CD8-positive, alpha-beta memory T cell (primary cell): ENCODE measurements at regions not wholly inside any gene's neighbourhood (a gene's known extent, or its start where the extent isn't known, plus 50 kb on each side); places are given as distances from the start of the nearest gene placed in this dataset.

Experiments used
- CTCF ChIA-PET: fragments of 350-600 bp; sonication (Branson Sonifier 250); formaldehyde crosslinking; loops from one replicate; lab custom pipeline; 2021; ENCODE audit warnings: antibody characterized with exemption; lab: Charles Lee
- POLR2A ChIA-PET: fragments of 350-600 bp; sonication (Branson Sonifier 250); formaldehyde crosslinking; loops from one replicate; lab custom pipeline; 2021; ENCODE audit warnings: antibody characterized with exemption; lab: Charles Lee
- DNase-seq, 5 donors: peaks; one replicate each; pipeline versions ENCODE4 v3.0.0 to v3.0.0-alpha.2; 2020 to 2022; ENCODE audit warnings: mixed read lengths in 1 of 5
- H3K27ac ChIP-seq: one replicate; pipeline ENCODE4 v1.7.0; 2013; ENCODE audit warnings: low read depth, mild to moderate bottlenecking, low read length, moderate library complexity
- H3K27me3 ChIP-seq: 2 replicates; pipeline ENCODE4 v1.7.0; 2013; ENCODE audit warnings: low read length, mild to moderate bottlenecking; ENCODE audit not compliant: insufficient read depth, poor library complexity, severe bottlenecking
- H3K36me3 ChIP-seq: 2 replicates; pipeline ENCODE4 v1.7.0; 2013; ENCODE audit warnings: mild to moderate bottlenecking, low read length, moderate library complexity; ENCODE audit not compliant: insufficient read depth
- H3K4me1 ChIP-seq: 2 replicates; pipeline ENCODE4 v1.7.0; 2013; ENCODE audit warnings: mild to moderate bottlenecking, low read length, moderate library complexity; ENCODE audit not compliant: insufficient read depth
- H3K4me3 ChIP-seq: 2 replicates; pipeline ENCODE4 v1.7.0; 2013; ENCODE audit warnings: mild to moderate bottlenecking, low read length
- H3K9me3 ChIP-seq: 2 replicates; pipeline ENCODE4 v1.7.0; 2013; ENCODE audit warnings: mild to moderate bottlenecking, low read length
- H3K27ac Mint-ChIP-seq, 8 donors: one replicate each; pipeline ENCODE4 v1.8.0; 2020 to 2021; ENCODE audit warnings: mixed read lengths in 8 of 8, mild to moderate bottlenecking in 6 of 8, inconsistent platforms in 3 of 8, moderate library complexity in 3 of 8
- H3K27me3 Mint-ChIP-seq, 2 donors: one replicate each; pipeline ENCODE4 v1.8.0; 2020 to 2021; ENCODE audit warnings: mixed read lengths in 2 of 2, mild to moderate bottlenecking in 1 of 2, moderate library complexity in 1 of 2
- H3K36me3 Mint-ChIP-seq, 3 donors: one replicate each; pipeline ENCODE4 v1.8.0; 2020 to 2021; ENCODE audit warnings: mixed read lengths in 3 of 3, inconsistent platforms in 1 of 3, mild to moderate bottlenecking in 1 of 3
- H3K4me1 Mint-ChIP-seq, 3 donors: one replicate each; pipeline ENCODE4 v1.8.0; 2020 to 2021; ENCODE audit warnings: mixed read lengths in 3 of 3, inconsistent platforms in 1 of 3, mild to moderate bottlenecking in 1 of 3
- H3K4me3 Mint-ChIP-seq, 7 donors: one replicate each; pipeline ENCODE4 v1.8.0; 2020 to 2021; ENCODE audit warnings: mixed read lengths in 7 of 7, mild to moderate bottlenecking in 6 of 7, moderate library complexity in 4 of 7, inconsistent platforms in 2 of 7
- H3K9me3 Mint-ChIP-seq, 5 donors: one replicate each; pipeline ENCODE4 v1.8.0; 2020 to 2022; ENCODE audit warnings: mixed read lengths in 5 of 5, mild to moderate bottlenecking in 3 of 5, moderate library complexity in 2 of 5, inconsistent platforms in 1 of 5

DNA sequence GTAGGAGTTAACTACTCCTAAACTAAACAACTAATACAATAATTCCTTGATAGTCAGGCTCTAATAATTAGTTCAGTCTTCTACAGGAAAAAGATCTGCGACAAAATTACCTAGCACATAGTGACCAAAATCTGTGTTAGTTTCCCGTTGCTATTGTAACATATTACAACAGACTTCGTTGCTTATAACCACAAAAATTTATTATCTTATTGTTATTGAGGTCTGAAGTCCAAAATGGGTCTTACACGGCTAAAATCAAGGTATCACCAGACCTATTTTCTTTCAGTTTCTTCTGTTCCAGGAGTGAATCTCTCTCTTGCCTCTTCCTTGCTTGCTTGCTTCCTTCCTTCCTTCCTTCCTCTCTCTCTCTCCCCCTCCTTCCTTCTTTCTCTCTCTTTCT, 993.6 kb upstream of the SPRY2 start:
- Histone ChIP-seq H3K4me1 (no peaks in the 10 kb centered on the region), H3K27ac (no peak overlapping the region), H3K27me3 (no peaks in the 10 kb centered on the region), H3K4me3 (no peak overlapping the region), H3K36me3 (no peaks in the 10 kb centered on the region), H3K9me3 (no peaks in the 10 kb centered on the region)
- POLR2A ChIA-PET, result no interaction called here
- CTCF ChIA-PET, result no interaction called here
- no peaks in the 10 kb centered on the region for H3K4me1 Mint-ChIP-seq
- peaks cover 0 to 7% (median 2%) of the 10 kb centered on the region in 5 donors for H3K9me3 Mint-ChIP-seq
- H3K36me3 Mint-ChIP-seq, result no peaks in the 10 kb centered on the region
- DNase-seq, result no peak
- H3K27ac Mint-ChIP-seq, result no peak overlapping the region
- no peak overlapping the region for H3K4me3 Mint-ChIP-seq
- H3K27me3 Mint-ChIP-seq, result no peaks in the 10 kb centered on the region

DNA sequence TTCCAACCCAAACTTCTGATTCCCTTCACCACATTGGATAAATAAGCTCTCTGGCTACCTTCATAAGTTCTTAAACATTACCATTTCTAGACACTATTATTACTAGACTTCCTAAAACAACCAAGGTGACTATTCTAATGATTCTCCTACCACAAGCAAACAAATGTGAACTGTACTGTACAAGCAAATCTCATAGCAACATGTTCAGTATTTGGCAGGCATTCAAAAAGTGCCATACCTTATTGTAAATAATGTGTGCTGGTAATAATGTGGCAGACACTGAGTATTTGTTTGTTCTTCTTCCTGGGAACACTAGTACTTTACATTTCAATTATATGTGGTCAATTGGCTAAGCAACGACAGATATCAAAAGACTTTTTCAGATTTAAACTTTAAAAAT, 986.0 kb upstream of the SPRY2 start:
- Mint-ChIP-seq H3K27ac (no peak overlapping the region), H3K9me3 (peaks cover 0 to 16% (median 2%) of the 10 kb centered on the region in 5 donors), H3K27me3 (no peaks in the 10 kb centered on the region), H3K36me3 (no peaks in the 10 kb centered on the region), H3K4me3 (no peak overlapping the region), H3K4me1 (no peaks in the 10 kb centered on the region)
- CTCF ChIA-PET, result no interaction called here
- no peak overlapping the region for H3K27ac ChIP-seq
- H3K9me3 ChIP-seq, result no peaks in the 10 kb centered on the region
- H3K4me3 ChIP-seq, result no peak overlapping the region
- POLR2A ChIA-PET, result no interaction called here
- DNase-seq, result no peak
- no peaks in the 10 kb centered on the region for H3K27me3 ChIP-seq
- no peaks in the 10 kb centered on the region for H3K36me3 ChIP-seq
- H3K4me1 ChIP-seq, result no peaks in the 10 kb centered on the region

DNA sequence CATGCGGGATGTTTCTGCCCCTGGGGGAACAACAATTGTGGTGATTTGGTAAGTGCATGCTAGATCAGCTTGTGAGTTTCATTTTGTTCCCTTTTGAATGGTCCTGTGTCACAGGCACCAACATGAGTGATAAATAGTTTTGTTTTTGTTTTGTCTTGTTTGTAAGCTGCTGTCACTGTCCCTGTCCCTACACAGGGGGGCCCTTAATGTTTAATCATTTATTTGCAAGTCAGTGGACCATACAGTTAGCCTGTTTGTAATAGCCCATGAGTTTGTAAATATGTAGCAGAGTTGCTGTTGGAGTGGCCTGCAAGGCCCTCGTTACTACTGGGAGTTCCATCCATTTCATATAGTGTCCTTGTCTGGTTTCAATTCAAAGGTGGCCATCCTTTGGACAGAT, 979.6 kb upstream of the SPRY2 start:
- Histone ChIP-seq H3K4me3 (no peak overlapping the region), H3K9me3 (no peaks in the 10 kb centered on the region), H3K27me3 (no peaks in the 10 kb centered on the region), H3K4me1 (no peaks in the 10 kb centered on the region), H3K36me3 (no peaks in the 10 kb centered on the region), H3K27ac (no peak overlapping the region)
- Mint-ChIP-seq H3K9me3 (peaks cover 4 to 11% (median 5%) of the 10 kb centered on the region in 5 donors), H3K36me3 (no peaks in the 10 kb centered on the region), H3K4me1 (no peaks in the 10 kb centered on the region), H3K4me3 (no peak overlapping the region), H3K27ac (no peak overlapping the region), H3K27me3 (no peaks in the 10 kb centered on the region)
- ChIA-PET CTCF (no interaction called here), POLR2A (no interaction called here)
- no peak for DNase-seq

DNA sequence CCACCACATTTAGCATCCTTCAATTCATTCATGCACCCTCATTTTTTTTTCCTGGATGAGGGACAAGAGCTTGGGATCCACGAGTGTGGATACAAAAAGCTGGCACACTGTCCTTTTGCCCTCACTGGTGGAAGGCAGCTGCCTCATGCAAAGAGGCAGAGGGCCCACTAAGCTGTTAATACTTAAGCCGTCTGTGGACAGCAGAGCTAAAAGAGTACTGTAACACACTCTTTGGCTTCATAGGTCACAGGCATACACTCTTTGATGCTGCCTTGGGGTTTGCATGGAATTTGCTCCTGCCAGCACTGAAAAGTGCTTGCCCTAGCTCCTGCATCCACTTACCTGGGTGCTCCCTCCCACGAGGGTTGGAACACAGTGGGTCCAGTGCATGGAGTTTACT, 978.4 kb upstream of the SPRY2 start:
- Histone ChIP-seq H3K36me3 (no peaks in the 10 kb centered on the region), H3K27me3 (no peaks in the 10 kb centered on the region), H3K4me3 (no peak overlapping the region), H3K27ac (no peak overlapping the region), H3K4me1 (no peaks in the 10 kb centered on the region), H3K9me3 (no peaks in the 10 kb centered on the region)
- POLR2A ChIA-PET, result no interaction called here
- Mint-ChIP-seq H3K4me3 (no peak overlapping the region), H3K27ac (no peak overlapping the region), H3K27me3 (no peaks in the 10 kb centered on the region), H3K9me3 (peaks cover 4 to 7% (median 5%) of the 10 kb centered on the region in 5 donors), H3K4me1 (no peaks in the 10 kb centered on the region), H3K36me3 (no peaks in the 10 kb centered on the region)
- CTCF ChIA-PET, result no interaction called here
- no peak for DNase-seq

DNA sequence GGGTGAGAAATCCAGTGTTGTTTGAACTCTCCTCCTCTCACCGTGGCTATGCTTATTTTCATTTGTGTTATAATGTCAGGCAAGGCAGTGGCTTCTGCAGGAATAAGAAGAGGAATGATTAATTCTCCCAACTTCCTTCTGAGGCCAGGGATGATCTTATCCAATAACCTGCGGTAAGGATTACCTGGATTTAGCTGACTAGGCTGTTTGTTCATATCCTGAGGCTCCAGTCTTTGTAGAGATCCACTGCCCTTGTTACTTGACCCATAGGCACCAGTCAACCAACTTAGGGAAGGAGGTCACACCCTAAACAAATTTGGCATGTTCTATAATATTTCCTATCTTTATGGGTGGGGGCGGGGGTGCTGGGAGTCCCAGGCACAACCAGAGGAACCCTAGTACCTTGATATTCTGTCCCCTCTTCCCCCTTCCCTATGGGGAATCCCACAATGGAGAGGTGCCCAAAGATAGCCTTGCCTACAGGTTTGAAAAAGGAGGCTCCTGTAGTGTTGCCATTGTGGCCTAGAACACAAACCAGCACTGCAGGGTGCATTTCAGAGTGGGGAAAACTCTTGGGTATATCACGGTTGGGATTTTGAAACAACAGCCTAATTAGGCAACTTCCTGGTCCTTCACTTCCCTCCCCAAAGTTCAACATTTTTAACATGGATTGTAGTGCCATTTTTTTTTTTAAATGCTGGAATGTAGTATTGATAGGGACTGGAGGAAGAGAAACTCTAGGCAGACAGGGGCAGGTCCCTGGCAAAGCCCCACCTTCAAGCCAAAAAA, 977.5 kb upstream of the SPRY2 start:
- H3K27ac Mint-ChIP-seq, result no peak overlapping the region
- Histone ChIP-seq H3K36me3 (no peaks in the 10 kb centered on the region), H3K27me3 (no peaks in the 10 kb centered on the region), H3K4me3 (no peak overlapping the region), H3K27ac (no peak overlapping the region), H3K9me3 (no peaks in the 10 kb centered on the region), H3K4me1 (no peaks in the 10 kb centered on the region)
- no peaks in the 10 kb centered on the region for H3K36me3 Mint-ChIP-seq
- DNase-seq, result no peak
- H3K27me3 Mint-ChIP-seq, result no peaks in the 10 kb centered on the region
- POLR2A ChIA-PET, result no interaction called here
- no peak overlapping the region for H3K4me3 Mint-ChIP-seq
- H3K9me3 Mint-ChIP-seq, result peaks cover 2 to 5% (median 4%) of the 10 kb centered on the region in 5 donors
- CTCF ChIA-PET, result no interaction called here
- no peaks in the 10 kb centered on the region for H3K4me1 Mint-ChIP-seq

DNA sequence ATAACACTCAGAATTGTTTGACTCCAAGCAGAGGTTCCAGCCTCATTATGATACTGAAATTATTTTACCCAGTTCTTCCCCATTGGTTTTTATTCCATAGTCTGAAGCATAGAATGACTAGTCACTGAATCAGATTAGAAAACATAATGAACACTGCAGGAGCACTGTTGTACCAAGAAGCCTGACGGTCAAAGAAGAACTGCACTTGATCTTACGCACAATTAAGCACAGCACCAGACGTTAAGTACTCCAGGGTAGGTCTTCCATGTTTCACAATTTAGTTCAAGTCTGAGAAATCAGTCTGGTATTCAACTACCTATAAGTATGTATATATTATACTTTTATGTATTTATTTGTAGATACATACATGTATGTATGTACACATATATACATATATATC, 973.5 kb upstream of the SPRY2 start:
- Mint-ChIP-seq H3K27ac (no peak overlapping the region), H3K27me3 (no peaks in the 10 kb centered on the region), H3K9me3 (peaks cover 0 to 4% (median 2%) of the 10 kb centered on the region in 5 donors), H3K4me3 (no peak overlapping the region), H3K4me1 (no peaks in the 10 kb centered on the region), H3K36me3 (no peaks in the 10 kb centered on the region)
- DNase-seq, result no peak
- H3K36me3 ChIP-seq, result no peaks in the 10 kb centered on the region
- H3K4me3 ChIP-seq, result no peak overlapping the region
- no peaks in the 10 kb centered on the region for H3K9me3 ChIP-seq
- no peak overlapping the region for H3K27ac ChIP-seq
- CTCF ChIA-PET, result no interaction called here
- H3K27me3 ChIP-seq, result no peaks in the 10 kb centered on the region
- POLR2A ChIA-PET, result no interaction called here
- H3K4me1 ChIP-seq, result no peaks in the 10 kb centered on the region

DNA sequence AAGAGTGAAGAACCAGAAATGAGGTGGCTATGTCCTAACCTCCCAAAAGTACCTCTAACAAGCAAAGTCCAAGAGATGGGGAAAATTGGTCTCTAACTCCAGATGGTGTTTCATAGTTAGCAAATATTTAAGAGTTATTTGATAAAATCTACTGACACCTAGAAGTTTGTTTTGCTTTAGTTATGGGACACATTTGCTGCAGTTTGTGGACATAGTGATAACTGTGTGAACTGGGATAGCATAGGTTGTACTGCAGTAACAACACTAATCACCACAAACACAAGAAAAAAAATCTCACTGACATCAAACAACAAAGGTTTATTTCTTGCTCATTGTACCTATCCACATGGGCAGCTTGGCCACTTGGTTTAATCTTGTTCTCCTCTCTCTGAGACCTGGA, 965.0 kb upstream of the SPRY2 start:
- Mint-ChIP-seq H3K36me3 (no peaks in the 10 kb centered on the region), H3K27ac (no peak overlapping the region), H3K27me3 (no peaks in the 10 kb centered on the region), H3K4me3 (no peak overlapping the region), H3K4me1 (no peaks in the 10 kb centered on the region), H3K9me3 (peaks cover 0 to 21% (median 0%) of the 10 kb centered on the region in 5 donors)
- CTCF ChIA-PET, result no interaction called here
- Histone ChIP-seq H3K27me3 (no peaks in the 10 kb centered on the region), H3K36me3 (no peaks in the 10 kb centered on the region), H3K4me1 (no peaks in the 10 kb centered on the region), H3K9me3 (no peaks in the 10 kb centered on the region), H3K27ac (no peak overlapping the region), H3K4me3 (no peak overlapping the region)
- POLR2A ChIA-PET, result no interaction called here
- DNase-seq, result no peak

DNA sequence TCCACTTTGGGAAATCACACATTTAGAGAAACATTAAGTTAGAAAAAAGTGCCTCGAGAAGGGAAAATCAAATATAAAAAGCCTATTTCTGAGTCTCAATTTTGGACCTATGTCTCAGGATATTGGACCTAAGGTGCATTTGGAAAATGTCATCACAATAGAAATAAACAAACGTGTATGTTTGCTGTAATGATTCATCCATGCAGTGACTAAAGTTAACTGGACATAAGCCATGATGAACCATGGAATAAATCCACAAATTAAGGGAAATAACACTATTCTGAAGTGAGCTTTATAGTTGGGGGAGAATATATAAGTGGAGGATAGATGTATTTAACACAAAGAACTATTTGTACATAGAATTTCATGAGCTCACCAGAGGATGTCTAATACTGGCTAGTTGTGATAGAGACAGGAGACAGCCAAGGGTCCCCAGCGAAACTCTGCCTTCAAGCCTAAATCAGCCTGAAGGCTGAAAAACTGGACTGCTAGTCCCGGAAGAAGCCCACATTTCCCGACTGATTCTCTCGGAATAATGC, 963.3 kb upstream of the SPRY2 start:
- ChIA-PET CTCF (no interaction called here), POLR2A (no interaction called here)
- Mint-ChIP-seq H3K4me1 (no peaks in the 10 kb centered on the region), H3K9me3 (peaks cover 0 to 24% (median 0%) of the 10 kb centered on the region in 5 donors), H3K27ac (no peak overlapping the region), H3K36me3 (no peaks in the 10 kb centered on the region), H3K4me3 (no peak overlapping the region), H3K27me3 (no peaks in the 10 kb centered on the region)
- Histone ChIP-seq H3K27ac (no peak overlapping the region), H3K4me3 (no peak overlapping the region), H3K36me3 (no peaks in the 10 kb centered on the region), H3K9me3 (no peaks in the 10 kb centered on the region), H3K27me3 (no peaks in the 10 kb centered on the region), H3K4me1 (no peaks in the 10 kb centered on the region)
- no peak for DNase-seq
